HK-2 (cell line): ENCODE measurements at regions not wholly inside any gene's neighbourhood (a gene's known extent, or its start where the extent isn't known, plus 50 kb on each side); places are given as distances from the start of the nearest gene placed in this dataset.
"Not testable (repeated sequence)": the region's sequence is repeated elsewhere in the genome, so short reads cannot be mapped to it uniquely, and the experiment has no call there.

Source experiments
- DNase-seq: peaks from one replicate; pipeline ENCODE4 v3.0.0-alpha.2; 2018; ENCODE audit not compliant: unreplicated experiment

- DNase-seq: no peak
Observed at GRCh38 chr5:172548981-172549687, 91.9 kb upstream of the NEURL1B start.

- no peak for DNase-seq
Observed at GRCh38 chr5:172548311-172548731, 92.7 kb upstream of the NEURL1B start.

- no peak for DNase-seq
Observed at GRCh38 chr5:172546196-172546595, 91.9 kb upstream of the SH3PXD2B start.

GRCh38 chr5:172545291-172545801 is 91.0 kb upstream of the SH3PXD2B start:
- no peak for DNase-seq

GRCh38 chr5:172544371-172545095 is 90.2 kb upstream of the SH3PXD2B start:
- DNase-seq: no peak

- no peak for DNase-seq
Observed at GRCh38 chr5:172543484-172544298, 89.4 kb upstream of the SH3PXD2B start.

- DNase-seq: no peak
Observed at GRCh38 chr5:172542651-172543131, 88.4 kb upstream of the SH3PXD2B start.

GRCh38 chr5:172541773-172542136 is 87.4 kb upstream of the SH3PXD2B start:
- no peak for DNase-seq

GRCh38 chr5:172541099-172541772 is 86.9 kb upstream of the SH3PXD2B start:
- no peak for DNase-seq

- no peak for DNase-seq
Observed at GRCh38 chr5:172540099-172540870, 86.0 kb upstream of the SH3PXD2B start.

GRCh38 chr5:172535108-172535445 is 80.8 kb upstream of the SH3PXD2B start:
- no peak for DNase-seq

- DNase-seq: no peak
Observed at GRCh38 chr5:172534229-172535107, 80.1 kb upstream of the SH3PXD2B start.

GRCh38 chr5:172533399-172534228 is 79.3 kb upstream of the SH3PXD2B start:
- no peak for DNase-seq

GRCh38 chr5:172533058-172533398 is 78.7 kb upstream of the SH3PXD2B start:
- no peak for DNase-seq

- DNase-seq: not testable (repeated sequence)
Observed at GRCh38 chr5:172532439-172532838, 78.1 kb upstream of the SH3PXD2B start.

GRCh38 chr5:172531704-172532026 is 77.3 kb upstream of the SH3PXD2B start:
- DNase-seq: no peak

- DNase-seq: no peak
Observed at GRCh38 chr5:172530878-172531703, 76.8 kb upstream of the SH3PXD2B start.

GRCh38 chr5:172530406-172530805 is 76.1 kb upstream of the SH3PXD2B start:
- DNase-seq: no peak
